Smooth muscle cell (in vitro differentiated cells): ENCODE measurements at regions not wholly inside any gene's neighbourhood (a gene's known extent, or its start where the extent isn't known, plus 50 kb on each side); places are given as distances from the start of the nearest gene placed in this dataset.

Experiments used
- DNase-seq: peaks from one replicate; lab custom pipeline; 2025; ENCODE audit not compliant: unreplicated experiment; lab: John Stamatoyannopoulos, UW
- H2AFZ ChIP-seq: fragments of 200-600 bp; sonication (generic); 2 replicates; pipeline ENCODE4 v1.6.0; 2016; ENCODE audit warnings: antibody characterized with exemption, low read depth, mild to moderate bottlenecking
- H3F3A ChIP-seq: fragments of 200-600 bp; sonication (generic); 2 replicates; pipeline ENCODE4 v1.6.0; 2017; ENCODE audit warnings: antibody characterized with exemption, low read depth
- H3K27ac ChIP-seq: fragments of 200-600 bp; sonication (generic); 2 replicates; pipeline ENCODE4 v1.5.1; 2016; ENCODE audit warnings: low read depth, mild to moderate bottlenecking
- H3K27me3 ChIP-seq: fragments of 200-600 bp; sonication (generic); 2 replicates; pipeline ENCODE4 v1.6.1; 2016; ENCODE audit warnings: low read depth, mild to moderate bottlenecking
- H3K36me3 ChIP-seq: fragments of 200-600 bp; sonication (generic); 2 replicates; pipeline ENCODE4 v1.5.1; 2016; ENCODE audit warnings: low read depth
- H3K4me1 ChIP-seq: fragments of 200-600 bp; sonication (generic); 2 replicates; pipeline ENCODE4 v1.5.1; 2016; ENCODE audit warnings: low read depth
- H3K4me2 ChIP-seq: fragments of 200-600 bp; sonication (generic); 2 replicates; pipeline ENCODE4 v1.6.0; 2016; ENCODE audit warnings: mild to moderate bottlenecking
- H3K4me3 ChIP-seq: fragments of 200-600 bp; sonication (generic); 2 replicates; pipeline ENCODE4 v1.5.1; 2016; ENCODE audit warnings: mild to moderate bottlenecking
- H3K79me2 ChIP-seq: fragments of 200-600 bp; sonication (generic); 2 replicates; pipeline ENCODE4 v1.6.0; 2016; ENCODE audit warnings: low read depth, mild to moderate bottlenecking
- H3K9ac ChIP-seq: fragments of 200-600 bp; sonication (generic); 2 replicates; pipeline ENCODE4 v1.6.0; 2016; ENCODE audit warnings: low read depth
- H3K9me3 ChIP-seq: fragments of 200-600 bp; sonication (generic); replicated peaks from 2 replicates; pipeline ENCODE4 v1.5.1; 2016; ENCODE audit warnings: low read depth
- H4K20me1 ChIP-seq: fragments of 200-600 bp; sonication (generic); 2 replicates; pipeline ENCODE4 v1.6.0; 2016; ENCODE audit warnings: low read depth
- CTCF ChIP-seq: fragments of 200-600 bp; sonication (generic); IDR thresholded peaks from 2 replicates; pipeline ENCODE4 v1.5.1; 2017; ENCODE audit warnings: borderline replicate concordance, mild to moderate bottlenecking, antibody characterized with exemption; ENCODE audit not compliant: insufficient read depth, poor library complexity, severe bottlenecking
- WGBS: methylation state at CpG from one replicate; pipeline ENCODE4 v1.1.7; 2016; ENCODE audit warnings: low lambda C conversion rate; 5-methylcytosine and 5-hydroxymethylcytosine counted together

- Histone ChIP-seq H3K27ac (no peak overlapping the region), H3K4me1 (no peaks in the 10 kb centered on the region), H4K20me1 (no peaks in the 10 kb centered on the region), H3K36me3 (no peaks in the 10 kb centered on the region), H3K9ac (no peak overlapping the region), H3K4me2 (no peak overlapping the region), H3K4me3 (no peak overlapping the region), H2AFZ (no peak overlapping the region), H3K27me3 (no peaks in the 10 kb centered on the region), H3F3A (no peaks in the 10 kb centered on the region), H3K79me2 (no peaks in the 10 kb centered on the region), H3K9me3 (no peaks in the 10 kb centered on the region)
- TF ChIP-seq CTCF = no peak
- DNase-seq = no peak
- 75% methylated on average over 3 of the region's 3 CpGs for WGBS
Measured at GRCh38 chr12:58481811-58482210, 438.5 kb downstream of the LRIG3 start.

GRCh38 chr12:58487255-58487654 lies 433.0 kb downstream of the LRIG3 start:
- H4K20me1 ChIP-seq = no peaks in the 10 kb centered on the region
- no peaks in the 10 kb centered on the region for H3K9me3 ChIP-seq
- H3F3A ChIP-seq = no peaks in the 10 kb centered on the region
- H3K4me1 ChIP-seq = peaks cover 4% of the 10 kb centered on the region
- H3K36me3 ChIP-seq = no peaks in the 10 kb centered on the region
- no peak overlapping the region for H3K4me3 ChIP-seq
- no peak overlapping the region for H2AFZ ChIP-seq
- 0% methylated on average over 1 of the region's 1 CpG for WGBS
- no peak for DNase-seq
- peak overlapping the region; percentile 27 for H3K9ac ChIP-seq
- no peaks in the 10 kb centered on the region for H3K79me2 ChIP-seq
- no peak for TF ChIP-seq CTCF
- no peaks in the 10 kb centered on the region for H3K27me3 ChIP-seq
- H3K4me2 ChIP-seq = peak overlapping the region; percentile 51
- H3K27ac ChIP-seq = peak overlapping the region; percentile 77

GRCh38 chr12:58487678-58488161 lies 432.6 kb downstream of the LRIG3 start:
- 62% methylated on average over 1 of the region's 1 CpG for WGBS
- peak overlapping the region; percentile 77 for H3K27ac ChIP-seq
- no peaks in the 10 kb centered on the region for H3K9me3 ChIP-seq
- no peaks in the 10 kb centered on the region for H3F3A ChIP-seq
- no peaks in the 10 kb centered on the region for H3K36me3 ChIP-seq
- no peaks in the 10 kb centered on the region for H4K20me1 ChIP-seq
- H3K4me1 ChIP-seq = peaks cover 4% of the 10 kb centered on the region
- no peak for DNase-seq
- no peaks in the 10 kb centered on the region for H3K79me2 ChIP-seq
- H3K4me3 ChIP-seq = no peak overlapping the region
- H2AFZ ChIP-seq = no peak overlapping the region
- no peaks in the 10 kb centered on the region for H3K27me3 ChIP-seq
- H3K9ac ChIP-seq = no peak overlapping the region
- peak overlapping the region; percentile 51 for H3K4me2 ChIP-seq
- no peak for TF ChIP-seq CTCF

GRCh38 chr12:58489394-58489793 lies 430.9 kb downstream of the LRIG3 start:
- 33% methylated on average over 1 of the region's 1 CpG for WGBS

More at GRCh38 chr12:58489394-58489793, 430.9 kb downstream of the LRIG3 start:
- Histone ChIP-seq H3K79me2 (no peaks in the 10 kb centered on the region), H3K4me1 (peaks cover 4% of the 10 kb centered on the region), H3K4me3 (no peak overlapping the region), H3K27ac (peak overlapping the region; percentile 50), H3K36me3 (no peaks in the 10 kb centered on the region), H3K9ac (no peak overlapping the region), H3K4me2 (peak overlapping the region; percentile 47), H3F3A (no peaks in the 10 kb centered on the region), H2AFZ (peak overlapping the region; percentile 73), H4K20me1 (no peaks in the 10 kb centered on the region), H3K9me3 (no peaks in the 10 kb centered on the region), H3K27me3 (no peaks in the 10 kb centered on the region)
- no peak for TF ChIP-seq CTCF
- DNase-seq = no peak
